Left lung (tissue), 4 donors: ENCODE measurements at regions not wholly inside any gene's neighbourhood (a gene's known extent, or its start where the extent isn't known, plus 50 kb on each side); places are given as distances from the start of the nearest gene placed in this dataset.

Experiments
- ATAC-seq: fragments of 200-7000 bp; cut with Tn5 transposase; one replicate; pipeline ENCODE4 v1.9.1; 2020; ENCODE audit warnings: moderate library complexity
- DNase-seq, 4 donors: peaks; one replicate each; pipeline ENCODE4 v3.0.0-alpha.2; 2013 to 2020
- H3K27ac ChIP-seq, 2 donors: fragments of 200-600 bp; sonication (generic) in 1 of 2; one replicate each; pipeline versions ENCODE4 v1.5.0 to v1.8.0; 2020 to 2021
- H3K27me3 ChIP-seq, 2 donors: fragments of 200-600 bp; sonication (generic) in 1 of 2; one replicate each; pipeline versions ENCODE4 v1.5.0 to v1.8.0; 2020 to 2021
- H3K36me3 ChIP-seq, 2 donors: fragments of 200-600 bp; sonication (generic) in 1 of 2; one replicate each; pipeline versions ENCODE4 v1.5.0 to v1.8.0; 2020 to 2021
- H3K4me1 ChIP-seq, 2 donors: fragments of 200-600 bp; one replicate each; pipeline ENCODE4 v1.8.0; 2021
- H3K4me3 ChIP-seq, 2 donors: fragments of 200-600 bp; sonication (generic) in 1 of 2; one replicate each; pipeline versions ENCODE4 v1.5.0 to v1.8.0; 2020 to 2021; ENCODE audit warnings: mild to moderate bottlenecking in 1 of 2
- H3K9me3 ChIP-seq, 2 donors: fragments of 200-600 bp; sonication (generic) in 1 of 2; one replicate each; pipeline versions ENCODE4 v1.5.0 to v1.8.0; 2020 to 2021
- intact Hi-C, 2 donors: fragments of 100-400 bp; cut with DNase I; formaldehyde crosslinking; loops; one replicate each; pipeline versions ENCODE4 v1.11.2 to v1.14.2; 2022
- TF ChIP-seq, protein P1 (sequence below), 2 donors: fragments of 200-600 bp; sonication (generic) in 1 of 2; IDR thresholded peaks; one replicate each; pipeline versions ENCODE4 v1.5.0 to v1.8.0; 2021; ENCODE audit warnings: antibody characterized with exemption in 2 of 2
- donor health status: DM: no; HTN: yes; CAD: no.
- donor health status: DM: no; HTN: no; CAD: no.

GRCh38 chr2:18253686-18254197 lies 306.7 kb downstream of the RDH14 start:
- Histone ChIP-seq H3K27ac (no peak overlapping the region), H3K9me3 (peaks cover 0 to 6% of the 10 kb centered on the region in 2 donors), H3K4me3 (no peak overlapping the region), H3K36me3 (no peaks in the 10 kb centered on the region), H3K27me3 (no peaks in the 10 kb centered on the region), H3K4me1 (no peaks in the 10 kb centered on the region)
- ATAC-seq (no peak), DNase-seq (no peak)
- intact Hi-C loops, result no loop called here
- TF ChIP-seq, protein P1, sequence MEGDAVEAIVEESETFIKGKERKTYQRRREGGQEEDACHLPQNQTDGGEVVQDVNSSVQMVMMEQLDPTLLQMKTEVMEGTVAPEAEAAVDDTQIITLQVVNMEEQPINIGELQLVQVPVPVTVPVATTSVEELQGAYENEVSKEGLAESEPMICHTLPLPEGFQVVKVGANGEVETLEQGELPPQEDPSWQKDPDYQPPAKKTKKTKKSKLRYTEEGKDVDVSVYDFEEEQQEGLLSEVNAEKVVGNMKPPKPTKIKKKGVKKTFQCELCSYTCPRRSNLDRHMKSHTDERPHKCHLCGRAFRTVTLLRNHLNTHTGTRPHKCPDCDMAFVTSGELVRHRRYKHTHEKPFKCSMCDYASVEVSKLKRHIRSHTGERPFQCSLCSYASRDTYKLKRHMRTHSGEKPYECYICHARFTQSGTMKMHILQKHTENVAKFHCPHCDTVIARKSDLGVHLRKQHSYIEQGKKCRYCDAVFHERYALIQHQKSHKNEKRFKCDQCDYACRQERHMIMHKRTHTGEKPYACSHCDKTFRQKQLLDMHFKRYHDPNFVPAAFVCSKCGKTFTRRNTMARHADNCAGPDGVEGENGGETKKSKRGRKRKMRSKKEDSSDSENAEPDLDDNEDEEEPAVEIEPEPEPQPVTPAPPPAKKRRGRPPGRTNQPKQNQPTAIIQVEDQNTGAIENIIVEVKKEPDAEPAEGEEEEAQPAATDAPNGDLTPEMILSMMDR (IDR thresholded peaks at IDR 0.05), result no peak

- Histone ChIP-seq H3K36me3 (no peaks in the 10 kb centered on the region), H3K4me3 (no peak overlapping the region), H3K27ac (no peak overlapping the region), H3K9me3 (no peaks in the 10 kb centered on the region), H3K27me3 (no peaks in the 10 kb centered on the region), H3K4me1 (no peaks in the 10 kb centered on the region)
- DNase-seq, result no peak
- ATAC-seq, result no peak
- TF ChIP-seq, protein P1 (IDR thresholded peaks at IDR 0.05), result no peak
- intact Hi-C loops, result no loop called here
Observed at GRCh38 chr2:18251486-18251885, 309.0 kb downstream of the RDH14 start.

GRCh38 chr2:18247282-18248110 lies 313.0 kb downstream of the RDH14 start:
- Histone ChIP-seq H3K27ac (no peak overlapping the region), H3K9me3 (no peaks in the 10 kb centered on the region), H3K27me3 (no peaks in the 10 kb centered on the region), H3K4me1 (no peaks in the 10 kb centered on the region), H3K4me3 (no peak overlapping the region), H3K36me3 (no peaks in the 10 kb centered on the region)
- no peak for ATAC-seq
- TF ChIP-seq, protein P1 (IDR thresholded peaks at IDR 0.05), result no peak
- no peak for DNase-seq
- intact Hi-C loops, result no loop called here

- no peak for DNase-seq
- ATAC-seq, result no peak
- Histone ChIP-seq H3K27me3 (no peaks in the 10 kb centered on the region), H3K9me3 (no peaks in the 10 kb centered on the region), H3K4me3 (no peak overlapping the region), H3K36me3 (no peaks in the 10 kb centered on the region), H3K27ac (no peak overlapping the region), H3K4me1 (no peaks in the 10 kb centered on the region)
- intact Hi-C loops, result no loop called here
- TF ChIP-seq, protein P1 (IDR thresholded peaks at IDR 0.05), result no peak
Observed at GRCh38 chr2:18245375-18245774, 315.1 kb downstream of the RDH14 start.

DNA sequence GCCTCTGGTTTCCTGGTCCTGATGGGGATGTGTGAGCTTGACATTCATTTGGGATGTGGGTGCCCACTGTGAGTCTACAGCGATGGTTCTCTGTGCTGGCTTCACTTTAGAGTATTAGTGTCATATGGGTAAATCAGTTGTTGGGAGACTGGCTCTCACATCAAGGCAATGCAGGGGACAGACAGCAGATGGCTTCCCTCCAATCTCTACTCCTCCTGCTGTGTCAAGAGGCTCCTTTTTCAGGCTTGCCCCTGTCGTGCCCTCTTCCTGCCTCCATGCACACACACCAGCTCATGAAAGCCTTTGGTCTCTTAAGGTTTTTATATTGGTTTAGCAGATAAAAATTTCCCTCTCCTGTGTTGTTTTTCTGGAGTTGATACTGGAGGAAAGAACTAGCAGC lies 315.6 kb downstream of the RDH14 start:
- no peak overlapping the region for H3K27ac ChIP-seq
- H3K4me3 ChIP-seq, result no peak overlapping the region
- no peaks in the 10 kb centered on the region for H3K4me1 ChIP-seq
- ATAC-seq, result no peak
- H3K36me3 ChIP-seq, result no peaks in the 10 kb centered on the region
- intact Hi-C loops, result no loop called here
- no peaks in the 10 kb centered on the region for H3K27me3 ChIP-seq
- TF ChIP-seq, protein P1 (IDR thresholded peaks at IDR 0.05), result no peak
- no peak for DNase-seq
- H3K9me3 ChIP-seq, result no peaks in the 10 kb centered on the region
